KMS-11 (cell line): ENCODE measurements at regions not wholly inside any gene's neighbourhood (a gene's known extent, or its start where the extent isn't known, plus 50 kb on each side); places are given as distances from the start of the nearest gene placed in this dataset.

Source experiments
- H2AFZ ChIP-seq: fragments of 200-600 bp; sonication (generic); 2 replicates; pipeline ENCODE4 v1.6.1; 2016; ENCODE audit warnings: antibody characterized with exemption, mixed run types, low read depth
- H3K27ac ChIP-seq: fragments of 200-600 bp; sonication (generic); 2 replicates; pipeline ENCODE4 v1.6.1; 2016; ENCODE audit warnings: mild to moderate bottlenecking, mixed run types
- H3K27me3 ChIP-seq: fragments of 200-600 bp; sonication (generic); 2 replicates; pipeline ENCODE4 v1.6.1; 2017; ENCODE audit warnings: mild to moderate bottlenecking, low read depth, mixed run types, moderate library complexity; ENCODE audit not compliant: insufficient read depth
- H3K36me3 ChIP-seq: fragments of 200-600 bp; sonication (generic); 2 replicates; pipeline ENCODE4 v1.6.1; 2017; ENCODE audit warnings: mild to moderate bottlenecking, mixed run types; ENCODE audit not compliant: insufficient read depth
- H3K4me1 ChIP-seq: fragments of 200-600 bp; sonication (generic); 2 replicates; pipeline ENCODE4 v1.6.1; 2016; ENCODE audit warnings: mild to moderate bottlenecking, low read depth, mixed run types; ENCODE audit not compliant: poor library complexity, severe bottlenecking
- H3K4me2 ChIP-seq: fragments of 200-600 bp; sonication (generic); 2 replicates; pipeline ENCODE4 v1.7.0; 2016; ENCODE audit warnings: mild to moderate bottlenecking, mixed run types
- H3K4me3 ChIP-seq: fragments of 200-600 bp; sonication (generic); IDR thresholded peaks from 2 replicates; pipeline ENCODE4 v1.6.1; 2017; ENCODE audit warnings: low read depth, low read length, mixed read lengths; ENCODE audit not compliant: insufficient read depth
- H3K79me2 ChIP-seq: fragments of 200-600 bp; sonication (generic); 2 replicates; pipeline ENCODE4 v1.6.1; 2016; ENCODE audit warnings: low read depth, mixed run types; ENCODE audit not compliant: insufficient read depth
- H3K9ac ChIP-seq: fragments of 200-600 bp; sonication (generic); 2 replicates; pipeline ENCODE4 v1.6.1; 2016; ENCODE audit warnings: mild to moderate bottlenecking, mixed run types
- H4K20me1 ChIP-seq: fragments of 200-600 bp; sonication (generic); 2 replicates; pipeline ENCODE4 v1.6.1; 2016; ENCODE audit warnings: mild to moderate bottlenecking, mixed run types; ENCODE audit not compliant: insufficient read depth
- CTCF ChIP-seq: fragments of 200-600 bp; sonication (generic); conservative IDR thresholded peaks from 2 replicates; pipeline ENCODE4 v1.6.1; 2017; ENCODE audit warnings: low read depth, mild to moderate bottlenecking, antibody characterized with exemption, low read length, moderate library complexity, mixed read lengths

- TF ChIP-seq CTCF = no peak
- H3K79me2 ChIP-seq = no peaks in the 10 kb centered on the region
- H3K4me1 ChIP-seq = no peaks in the 10 kb centered on the region
- H3K36me3 ChIP-seq = no peaks in the 10 kb centered on the region
- no peak overlapping the region for H3K27ac ChIP-seq
- no peak overlapping the region for H3K4me3 ChIP-seq
- H3K4me2 ChIP-seq = no peak overlapping the region
- H3K27me3 ChIP-seq = no peaks in the 10 kb centered on the region
- no peaks in the 10 kb centered on the region for H4K20me1 ChIP-seq
- H2AFZ ChIP-seq = no peak overlapping the region
- H3K9ac ChIP-seq = no peak overlapping the region
Observed at GRCh38 chr1:96352733-96353132, 368.9 kb upstream of the PTBP2 start.

- TF ChIP-seq CTCF = no peak
- H3K79me2 ChIP-seq = no peaks in the 10 kb centered on the region
- H2AFZ ChIP-seq = no peak overlapping the region
- H3K36me3 ChIP-seq = no peaks in the 10 kb centered on the region
- no peak overlapping the region for H3K4me3 ChIP-seq
- no peaks in the 10 kb centered on the region for H3K4me1 ChIP-seq
- no peak overlapping the region for H3K9ac ChIP-seq
- H4K20me1 ChIP-seq = no peaks in the 10 kb centered on the region
- H3K4me2 ChIP-seq = no peak overlapping the region
- no peak overlapping the region for H3K27ac ChIP-seq
- H3K27me3 ChIP-seq = no peaks in the 10 kb centered on the region
Observed at GRCh38 chr1:96355521-96355920, 366.1 kb upstream of the PTBP2 start.

DNA sequence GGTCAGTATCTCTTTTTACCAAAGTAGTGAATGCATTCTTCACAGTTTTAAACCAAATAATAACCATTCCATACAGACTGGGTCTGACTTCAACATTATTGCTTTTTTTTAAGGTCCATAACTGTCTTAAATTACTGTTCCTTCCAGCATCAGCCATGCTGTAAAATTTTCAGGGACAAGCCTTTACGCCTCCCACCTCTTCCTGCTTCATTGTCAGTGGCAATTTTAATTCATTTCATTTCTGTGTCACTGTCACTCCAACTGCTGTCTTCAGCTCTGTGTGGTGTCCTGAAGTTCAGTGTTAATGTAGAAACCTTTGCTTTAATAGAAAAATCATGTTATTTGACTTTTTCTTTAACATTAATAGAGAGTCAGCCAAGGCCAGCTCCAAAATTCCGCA lies 365.6 kb upstream of the PTBP2 start:
- no peak overlapping the region for H3K27ac ChIP-seq
- no peak overlapping the region for H3K9ac ChIP-seq
- H2AFZ ChIP-seq = no peak overlapping the region
- no peaks in the 10 kb centered on the region for H3K27me3 ChIP-seq
- no peaks in the 10 kb centered on the region for H3K36me3 ChIP-seq
- no peaks in the 10 kb centered on the region for H3K4me1 ChIP-seq
- H3K4me3 ChIP-seq = no peak overlapping the region
- H4K20me1 ChIP-seq = no peaks in the 10 kb centered on the region
- H3K4me2 ChIP-seq = no peak overlapping the region
- H3K79me2 ChIP-seq = no peaks in the 10 kb centered on the region
- TF ChIP-seq CTCF = no peak

DNA sequence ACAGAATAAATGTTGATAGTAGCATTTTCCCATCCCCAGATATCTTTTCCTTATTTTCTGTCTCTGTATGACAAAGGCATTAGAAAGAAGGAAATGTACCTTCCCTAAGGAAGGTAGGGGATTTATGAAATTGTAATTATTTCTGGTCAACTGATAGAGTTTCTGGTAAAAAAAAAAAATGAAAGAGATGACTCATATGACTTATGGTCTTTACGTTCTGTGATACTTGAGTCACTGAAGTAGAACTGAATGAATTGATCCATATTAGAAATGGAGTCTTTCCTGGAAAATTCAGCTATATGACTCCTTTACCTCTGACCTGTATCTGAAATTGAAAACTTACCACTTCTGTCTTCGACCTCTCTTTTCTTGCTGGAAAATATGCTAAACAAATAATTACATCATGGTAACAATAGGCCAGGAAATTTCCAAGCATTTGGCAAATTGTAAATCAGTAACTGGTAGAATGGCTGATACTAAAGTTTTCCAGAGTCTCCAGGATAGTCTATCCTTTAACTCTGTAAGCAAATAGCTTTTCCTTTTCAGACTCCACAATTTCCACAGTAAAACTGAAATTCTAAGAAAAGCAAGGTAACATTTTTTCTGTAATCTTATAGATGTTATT lies 364.3 kb upstream of the PTBP2 start:
- no peak overlapping the region for H3K4me3 ChIP-seq
- H3K79me2 ChIP-seq = no peaks in the 10 kb centered on the region
- H4K20me1 ChIP-seq = no peaks in the 10 kb centered on the region
- no peak overlapping the region for H3K4me2 ChIP-seq
- H3K27ac ChIP-seq = no peak overlapping the region
- no peak for TF ChIP-seq CTCF
- H2AFZ ChIP-seq = no peak overlapping the region
- no peaks in the 10 kb centered on the region for H3K27me3 ChIP-seq
- no peak overlapping the region for H3K9ac ChIP-seq
- H3K4me1 ChIP-seq = peaks cover 6% of the 10 kb centered on the region
- H3K36me3 ChIP-seq = no peaks in the 10 kb centered on the region

GRCh38 chr1:96358057-96358456 lies 363.5 kb upstream of the PTBP2 start:
- Histone ChIP-seq H4K20me1 (no peaks in the 10 kb centered on the region), H3K9ac (no peak overlapping the region), H3K4me1 (peaks cover 14% of the 10 kb centered on the region), H2AFZ (no peak overlapping the region), H3K36me3 (no peaks in the 10 kb centered on the region), H3K79me2 (no peaks in the 10 kb centered on the region), H3K4me2 (no peak overlapping the region), H3K27me3 (no peaks in the 10 kb centered on the region), H3K4me3 (no peak overlapping the region), H3K27ac (no peak overlapping the region)
- no peak for TF ChIP-seq CTCF
